DND-41 (cell line): ENCODE measurements at regions not wholly inside any gene's neighbourhood (a gene's known extent, or its start where the extent isn't known, plus 50 kb on each side); places are given as distances from the start of the nearest gene placed in this dataset.

Experiments used
- ATAC-seq: fragments of 200-7000 bp; cut with Tn5 transposase; 3 replicates; pipeline ENCODE4 v1.9.1; 2021; ENCODE audit warnings: low read depth; ENCODE audit not compliant: insufficient read depth
- DNase-seq: peaks from one replicate; pipeline ENCODE4 v3.0.0-alpha.2; 2020
- H2AFZ ChIP-seq: 2 replicates; pipeline ENCODE4 v1.6.0; 2012; ENCODE audit warnings: low read depth, low read length
- H3K27ac ChIP-seq: 2 replicates; pipeline ENCODE4 v1.5.1; 2012; ENCODE audit warnings: low read length, inconsistent platforms
- H3K27me3 ChIP-seq: fragments of 200-600 bp; sonication (generic); 2 replicates; pipeline ENCODE4 v1.6.0; 2012; ENCODE audit warnings: low read length, mild to moderate bottlenecking, inconsistent platforms; ENCODE audit not compliant: insufficient read depth, poor library complexity
- H3K36me3 ChIP-seq: 2 replicates; pipeline ENCODE4 v1.5.1; 2012; ENCODE audit warnings: low read length, inconsistent platforms; ENCODE audit not compliant: insufficient read depth
- H3K4me1 ChIP-seq: 2 replicates; pipeline ENCODE4 v1.5.1; 2012; ENCODE audit warnings: mild to moderate bottlenecking, low read length; ENCODE audit not compliant: insufficient read depth
- H3K4me2 ChIP-seq: 2 replicates; pipeline ENCODE4 v1.6.0; 2012; ENCODE audit warnings: mild to moderate bottlenecking, moderate library complexity, low read length, inconsistent platforms; ENCODE audit not compliant: insufficient read depth
- H3K4me3 ChIP-seq, 2 experiments: fragments of 200-600 bp in 1 of 2; shearing (Covaris generic) in 1 of 2; 2 replicates each; pipeline ENCODE4 v1.5.1; 2012 to 2016; ENCODE audit warnings: inconsistent platforms in 2 of 2, low read length in 2 of 2, mild to moderate bottlenecking in 2 of 2, low read depth in 1 of 2, moderate library complexity in 1 of 2
- H3K79me2 ChIP-seq: 2 replicates; pipeline ENCODE4 v1.6.0; 2012; ENCODE audit warnings: low read length, inconsistent platforms; ENCODE audit not compliant: insufficient read depth
- H3K9ac ChIP-seq: 2 replicates; pipeline ENCODE4 v1.6.0; 2012; ENCODE audit warnings: low read depth, mild to moderate bottlenecking, inconsistent platforms, low read length, moderate library complexity
- H3K9me3 ChIP-seq: 2 replicates; pipeline ENCODE4 v1.5.1; 2012; ENCODE audit warnings: low read length, moderate library complexity, mild to moderate bottlenecking, inconsistent platforms; ENCODE audit not compliant: insufficient read depth, severe bottlenecking
- H4K20me1 ChIP-seq: 2 replicates; pipeline ENCODE4 v1.6.0; 2012; ENCODE audit warnings: low read length; ENCODE audit not compliant: insufficient read depth
- EZH2 ChIP-seq: IDR thresholded peaks from 3 replicates; pipeline ENCODE4 v1.6.1; 2012; ENCODE audit warnings: borderline replicate concordance, low read depth, mild to moderate bottlenecking, moderate library complexity, low read length, inconsistent platforms; ENCODE audit not compliant: severe bottlenecking
- TF ChIP-seq, protein P1 (sequence below): IDR thresholded peaks from 2 replicates; pipeline ENCODE4 v1.5.1; 2012; ENCODE audit warnings: borderline replicate concordance, low read length, moderate library complexity, mild to moderate bottlenecking; ENCODE audit not compliant: poor library complexity, severe bottlenecking; ENCODE audit errors: extremely low read depth

DNA sequence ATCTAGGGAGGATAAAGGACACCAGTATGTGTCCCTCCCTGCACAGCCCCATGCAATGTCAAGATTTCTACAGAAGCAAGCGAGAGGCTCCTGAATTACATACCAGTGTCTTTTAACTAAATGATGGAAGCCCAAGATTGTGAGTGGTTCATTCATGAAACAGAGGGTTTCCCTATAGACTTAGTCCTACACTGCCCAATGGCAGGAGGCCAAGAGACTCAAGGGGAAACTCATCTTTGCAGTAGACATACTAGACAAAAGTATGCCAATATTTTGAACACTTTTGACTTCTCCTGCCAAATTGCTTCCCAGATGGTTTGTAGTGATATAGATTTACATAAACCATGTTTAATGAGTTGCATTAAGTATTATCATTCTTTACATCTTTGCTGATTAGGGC is 557.2 kb upstream of the JAG1 start:
- Histone ChIP-seq H3K27ac (no peak overlapping the region), H4K20me1 (no peaks in the 10 kb centered on the region), H3K36me3 (no peaks in the 10 kb centered on the region), H3K9me3 (no peaks in the 10 kb centered on the region), H3K4me2 (no peak overlapping the region), H3K4me1 (no peaks in the 10 kb centered on the region), H3K27me3 (peaks cover 3% of the 10 kb centered on the region), H3K79me2 (no peaks in the 10 kb centered on the region), H3K4me3 (no peak overlapping the region), H2AFZ (no peak overlapping the region), H3K9ac (no peak overlapping the region)
- DNase-seq = no peak
- TF ChIP-seq, protein P1, sequence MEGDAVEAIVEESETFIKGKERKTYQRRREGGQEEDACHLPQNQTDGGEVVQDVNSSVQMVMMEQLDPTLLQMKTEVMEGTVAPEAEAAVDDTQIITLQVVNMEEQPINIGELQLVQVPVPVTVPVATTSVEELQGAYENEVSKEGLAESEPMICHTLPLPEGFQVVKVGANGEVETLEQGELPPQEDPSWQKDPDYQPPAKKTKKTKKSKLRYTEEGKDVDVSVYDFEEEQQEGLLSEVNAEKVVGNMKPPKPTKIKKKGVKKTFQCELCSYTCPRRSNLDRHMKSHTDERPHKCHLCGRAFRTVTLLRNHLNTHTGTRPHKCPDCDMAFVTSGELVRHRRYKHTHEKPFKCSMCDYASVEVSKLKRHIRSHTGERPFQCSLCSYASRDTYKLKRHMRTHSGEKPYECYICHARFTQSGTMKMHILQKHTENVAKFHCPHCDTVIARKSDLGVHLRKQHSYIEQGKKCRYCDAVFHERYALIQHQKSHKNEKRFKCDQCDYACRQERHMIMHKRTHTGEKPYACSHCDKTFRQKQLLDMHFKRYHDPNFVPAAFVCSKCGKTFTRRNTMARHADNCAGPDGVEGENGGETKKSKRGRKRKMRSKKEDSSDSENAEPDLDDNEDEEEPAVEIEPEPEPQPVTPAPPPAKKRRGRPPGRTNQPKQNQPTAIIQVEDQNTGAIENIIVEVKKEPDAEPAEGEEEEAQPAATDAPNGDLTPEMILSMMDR = no peak
- TF ChIP-seq EZH2 = no peak
- ATAC-seq = no peak

DNA sequence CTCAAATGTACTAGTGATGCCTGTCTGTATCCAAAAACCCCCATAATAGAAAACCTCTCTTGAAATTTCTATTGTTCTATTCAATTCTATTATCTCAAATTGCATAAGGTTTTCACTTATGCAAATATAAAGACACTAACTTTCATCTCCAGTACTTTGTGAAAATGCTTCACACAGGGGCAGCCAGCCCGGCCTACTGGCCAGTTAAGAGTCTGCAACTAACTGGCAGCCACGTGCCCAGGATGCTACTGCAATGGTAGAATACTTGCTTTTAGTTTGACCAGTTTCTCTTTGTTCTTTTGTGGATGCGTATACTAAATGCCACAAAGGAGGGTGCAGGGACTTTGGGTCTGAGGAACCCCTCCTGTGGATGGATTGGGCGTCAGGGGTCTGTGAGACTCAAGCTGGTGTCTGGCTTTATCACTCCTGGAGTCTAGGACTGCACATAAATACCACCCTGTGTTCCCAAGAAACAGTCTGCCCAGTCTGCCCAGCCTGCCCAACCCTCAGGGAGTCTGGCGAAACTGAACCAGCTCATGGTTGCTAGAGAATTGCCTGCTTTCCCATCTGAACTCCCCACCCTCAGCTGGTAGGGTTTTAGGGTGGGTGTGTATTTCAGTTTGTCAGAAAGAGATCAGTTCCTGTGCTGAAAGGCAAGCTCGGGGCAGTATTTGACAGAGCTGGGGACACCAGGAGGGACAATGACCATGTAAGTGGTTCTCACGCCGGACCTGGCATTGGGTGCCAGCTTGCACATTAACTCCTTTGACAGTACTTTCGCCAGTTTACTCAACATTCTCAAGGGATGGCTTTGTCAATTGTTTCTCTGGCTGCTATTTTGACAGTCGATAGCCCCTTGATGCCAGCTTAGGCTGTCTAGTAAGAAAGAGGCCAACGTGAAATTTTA is 558.2 kb upstream of the JAG1 start:
- DNase-seq (no peak), ATAC-seq (no peak)
- Histone ChIP-seq H2AFZ (no peak overlapping the region), H4K20me1 (no peaks in the 10 kb centered on the region), H3K79me2 (no peaks in the 10 kb centered on the region), H3K4me3 (no peak overlapping the region), H3K9ac (no peak overlapping the region), H3K9me3 (no peaks in the 10 kb centered on the region), H3K4me2 (no peak overlapping the region), H3K27ac (no peak overlapping the region), H3K27me3 (peaks cover 3% of the 10 kb centered on the region), H3K4me1 (no peaks in the 10 kb centered on the region), H3K36me3 (no peaks in the 10 kb centered on the region)
- TF ChIP-seq, protein P1 = no peak
- no peak for TF ChIP-seq EZH2

DNA sequence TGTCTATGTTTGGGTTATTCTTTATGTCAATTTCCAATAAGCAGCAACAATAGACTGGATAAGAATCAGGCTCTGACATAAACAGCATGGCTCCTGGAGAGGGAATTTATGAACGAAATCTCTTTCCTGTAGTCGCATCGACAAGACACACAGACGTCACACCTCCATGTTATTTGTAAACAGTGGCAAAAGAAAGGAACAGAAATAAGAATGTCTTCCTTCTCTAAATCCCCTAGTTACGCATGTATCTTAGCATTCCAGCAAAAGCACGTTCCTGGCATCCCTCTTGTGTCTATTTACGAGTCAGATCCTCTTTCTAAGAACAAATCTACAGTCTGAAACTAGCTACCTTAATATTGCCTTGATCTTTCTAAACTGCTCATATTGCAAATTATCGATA is 559.1 kb upstream of the JAG1 start:
- no peak for TF ChIP-seq EZH2
- TF ChIP-seq, protein P1 = no peak
- no peak overlapping the region for H3K27ac ChIP-seq
- ATAC-seq (no peak), DNase-seq (no peak)
- no peak overlapping the region for H3K4me2 ChIP-seq
- no peak overlapping the region for H2AFZ ChIP-seq
- no peak overlapping the region for H3K9ac ChIP-seq
- H3K27me3 ChIP-seq = peaks cover 3% of the 10 kb centered on the region
- H4K20me1 ChIP-seq = no peaks in the 10 kb centered on the region
- H3K36me3 ChIP-seq = no peaks in the 10 kb centered on the region
- no peaks in the 10 kb centered on the region for H3K79me2 ChIP-seq
- H3K9me3 ChIP-seq = no peaks in the 10 kb centered on the region
- no peaks in the 10 kb centered on the region for H3K4me1 ChIP-seq
- no peak overlapping the region for H3K4me3 ChIP-seq
